ENCODE measurements at regions not wholly inside any gene's neighbourhood (a gene's known extent, or its start where the extent isn't known, plus 50 kb on each side); places are given as distances from the start of the nearest gene placed in this dataset.

DNA sequence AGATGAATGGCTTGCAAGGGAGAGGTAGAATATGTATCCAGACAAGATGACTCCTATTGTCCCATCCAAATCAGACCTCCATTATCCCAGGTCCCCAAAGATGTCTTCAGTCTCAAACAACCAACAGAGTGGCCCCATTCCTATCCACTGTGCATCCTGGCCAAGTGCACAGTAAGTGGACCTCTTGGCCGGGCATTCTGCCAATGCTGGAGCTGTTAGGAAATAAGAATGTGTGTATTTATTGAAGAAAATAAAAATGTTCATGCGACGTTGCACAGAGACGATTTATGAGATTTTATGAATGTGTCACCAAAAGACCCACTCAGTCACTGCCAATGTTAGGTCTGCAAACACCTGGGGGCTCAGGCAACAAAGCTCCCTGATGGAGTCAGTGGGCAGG is 196.0 kb downstream of the MAFB start:
- DNase-seq (ENCODE audit: low read depth), result no peak

DNA sequence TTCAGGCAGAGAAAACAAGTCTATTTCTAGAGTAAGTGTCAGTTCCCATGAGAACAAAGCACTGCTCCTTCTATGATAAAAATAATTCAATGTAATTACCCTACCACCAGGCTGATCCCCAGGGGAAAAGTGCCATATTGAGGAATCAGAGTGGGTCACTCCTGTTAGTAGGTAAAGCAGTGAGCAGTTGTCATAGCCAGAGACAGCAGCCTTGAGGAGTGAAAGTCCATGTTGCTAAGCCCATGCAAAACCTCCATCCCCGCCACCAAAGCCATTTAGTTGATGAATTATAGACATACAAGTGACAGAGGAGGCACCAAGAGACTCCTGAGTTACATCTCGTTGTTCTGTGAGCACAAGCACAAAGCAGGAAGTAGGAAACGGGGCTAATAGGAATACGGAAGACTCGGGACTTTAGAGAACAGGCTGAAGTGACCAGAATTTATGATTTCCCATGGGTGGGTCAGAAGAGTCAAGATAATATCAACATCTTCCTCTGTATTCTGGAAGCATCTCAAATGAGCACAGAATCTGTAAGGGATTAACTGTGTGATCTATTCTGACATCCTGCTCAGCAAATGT is 197.9 kb downstream of the MAFB start:
- no peak for DNase-seq (ENCODE audit: low read depth)

DNA sequence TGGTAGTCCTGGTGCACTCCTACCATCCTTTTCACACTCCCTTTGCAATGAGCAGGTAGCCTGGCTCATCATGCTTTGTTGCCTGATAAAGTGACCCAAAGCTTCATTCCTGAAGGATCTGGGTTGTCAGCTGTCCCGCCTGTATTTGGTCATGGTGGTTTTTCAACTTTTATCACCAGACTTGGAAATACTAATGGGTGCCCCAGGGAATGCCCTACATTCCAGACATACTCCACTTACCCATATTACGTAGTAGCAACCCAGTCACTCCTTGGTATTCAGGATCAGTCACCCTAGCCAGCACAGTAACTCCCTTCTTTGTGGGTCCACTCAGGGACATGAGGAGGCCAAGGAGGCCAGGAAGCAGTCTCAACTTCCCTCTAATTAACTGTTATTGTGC is 199.2 kb downstream of the MAFB start:
- DNase-seq (ENCODE audit: low read depth), result peak; percentile 47

DNA sequence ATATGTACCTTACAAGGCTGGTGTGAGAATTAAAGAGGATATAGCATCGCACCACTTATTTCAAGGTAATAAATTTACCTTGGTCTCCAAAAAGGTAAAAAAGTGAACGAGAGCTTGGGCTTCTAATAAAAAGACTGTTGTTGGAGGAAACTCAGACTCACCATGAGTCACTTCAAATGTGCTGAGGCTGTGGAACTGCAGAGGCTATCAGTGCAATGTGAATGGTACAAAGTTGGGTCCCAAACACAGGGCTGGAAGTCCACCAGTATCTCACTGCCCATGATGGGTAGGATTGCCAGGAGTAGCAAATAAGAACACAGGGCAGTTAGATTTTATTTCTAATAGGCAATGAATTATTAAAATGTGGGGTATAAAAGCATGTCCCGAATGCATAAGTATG is 200.6 kb downstream of the MAFB start:
- no peak for DNase-seq (ENCODE audit: low read depth)

DNA sequence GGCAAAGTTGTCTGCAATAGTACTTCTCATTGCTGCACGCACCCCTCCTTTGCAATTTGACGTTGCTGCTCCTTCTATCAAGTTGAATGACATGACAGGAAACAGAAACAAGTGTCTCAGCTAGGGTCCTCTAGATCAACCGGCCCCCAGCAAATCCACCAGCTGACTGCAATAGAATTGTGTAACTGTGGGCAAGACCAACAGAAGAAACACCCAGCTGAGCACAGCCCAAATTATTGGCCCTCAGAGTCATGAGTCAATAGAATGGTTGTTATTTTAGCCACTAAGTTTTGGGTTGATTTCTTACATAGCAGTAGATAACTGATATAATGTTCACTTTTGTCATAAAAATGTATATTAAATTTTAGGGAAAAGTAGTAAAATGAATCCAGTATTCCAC is 202.7 kb downstream of the MAFB start:
- no peak for DNase-seq (ENCODE audit: low read depth)

DNA sequence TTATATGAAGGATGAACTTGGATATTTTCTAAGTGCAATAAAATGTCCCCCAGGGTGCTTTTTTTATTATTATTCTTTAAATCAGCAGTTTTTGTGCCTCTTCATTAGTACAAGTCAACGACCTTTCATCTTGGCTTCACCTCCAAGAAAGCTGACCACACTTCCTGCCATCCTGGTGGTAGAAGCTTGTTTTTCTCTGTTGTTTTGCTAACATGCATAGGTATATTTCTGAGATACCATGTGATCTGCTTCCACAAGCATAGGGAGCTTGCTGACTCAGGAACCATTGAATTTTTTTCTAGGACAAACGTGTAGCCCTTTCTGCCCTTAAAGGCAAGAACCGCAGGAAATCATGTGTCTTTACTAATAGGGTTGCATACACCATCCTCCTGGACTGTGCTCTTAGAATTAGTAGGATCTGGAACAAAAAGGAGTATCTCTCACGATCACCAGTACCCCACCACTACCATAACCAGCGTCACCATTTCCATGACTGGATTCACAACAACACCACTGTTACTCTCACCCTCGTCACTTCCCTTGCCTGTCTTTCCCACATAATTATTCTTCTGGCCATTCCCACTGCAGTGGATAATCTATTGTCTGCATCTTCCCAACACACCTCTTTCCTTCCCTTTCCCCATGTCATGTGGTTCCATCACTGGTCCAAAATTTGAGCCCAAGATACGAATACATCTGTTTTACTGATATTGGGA is 207.1 kb downstream of the MAFB start:
- no peak for DNase-seq (ENCODE audit: low read depth)

DNA sequence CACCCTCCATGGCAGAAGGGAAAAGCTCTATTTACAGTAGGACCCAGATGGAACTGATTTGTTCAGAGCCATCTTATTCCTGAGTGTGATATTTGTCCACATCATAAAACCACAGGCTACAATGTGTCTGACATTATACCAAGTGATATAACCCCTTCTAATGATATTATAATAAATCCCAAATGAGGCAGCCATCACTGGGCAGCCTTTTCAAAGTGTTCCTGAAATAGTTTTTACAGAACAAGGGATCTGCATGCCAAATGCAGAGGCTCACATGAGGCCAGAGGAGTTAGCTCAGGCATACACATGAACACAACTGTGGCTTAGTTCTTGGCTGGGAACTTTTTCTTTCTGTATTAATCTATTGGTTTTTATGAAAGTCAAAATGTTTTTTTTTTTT is 207.7 kb downstream of the MAFB start:
- DNase-seq (ENCODE audit: low read depth), result no peak

DNA sequence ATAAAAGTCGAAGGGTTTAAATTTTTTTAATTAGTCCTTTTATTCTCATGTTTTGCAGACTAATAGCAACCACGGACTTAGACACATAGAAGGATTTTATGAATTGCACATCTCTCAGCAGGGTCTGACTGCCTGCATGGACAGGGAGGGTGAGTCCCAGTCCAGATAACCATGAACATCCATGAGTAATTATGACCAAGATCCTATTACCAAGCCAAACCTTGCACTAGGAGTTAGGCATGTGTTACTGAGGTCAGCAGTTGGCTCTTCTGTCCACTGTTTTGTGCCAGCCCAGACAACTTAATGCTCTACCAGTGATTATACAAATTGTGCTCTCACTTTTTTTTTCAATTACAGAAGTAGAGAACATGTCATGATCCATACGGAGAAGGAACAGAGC is 211.2 kb downstream of the MAFB start:
- DNase-seq (ENCODE audit: low read depth), result no peak

DNA sequence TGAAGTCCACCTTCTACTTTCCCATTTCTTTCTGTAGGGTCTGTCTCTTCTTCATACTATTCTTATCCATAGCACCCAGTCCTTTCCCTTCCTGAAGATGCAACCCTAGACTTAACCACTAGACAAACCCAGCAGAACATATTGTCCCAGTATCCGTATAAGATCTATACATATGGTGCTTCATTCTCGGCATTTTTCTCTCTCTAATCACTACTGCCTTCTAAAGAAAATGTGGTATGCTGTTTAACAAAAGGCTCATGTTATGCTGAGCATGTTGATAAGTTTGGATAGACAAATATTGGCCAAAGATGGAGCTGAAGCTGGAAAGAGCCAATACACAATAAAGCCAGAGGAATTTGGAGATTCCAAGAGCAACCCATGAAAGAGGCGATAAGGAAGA is 212.6 kb downstream of the MAFB start:
- no peak for DNase-seq (ENCODE audit: low read depth)

DNA sequence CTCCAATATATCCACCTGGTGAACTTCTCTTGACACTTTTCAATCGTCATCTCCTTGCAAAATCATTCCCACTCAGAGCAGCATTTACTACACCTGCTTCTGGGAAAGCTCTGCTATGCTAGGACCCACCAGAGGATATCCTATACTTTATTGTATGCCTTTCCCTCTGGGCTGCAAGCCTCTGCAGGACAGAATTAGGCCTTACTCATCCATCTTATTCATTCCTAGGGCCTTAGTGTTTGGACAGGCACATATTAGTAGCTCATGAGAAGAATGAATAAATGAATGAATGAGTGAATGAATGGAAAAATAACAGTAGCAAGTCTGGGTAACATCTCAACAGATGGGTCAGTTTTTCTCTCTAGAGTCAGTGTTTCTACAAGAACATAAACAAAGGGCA is 216.1 kb downstream of the MAFB start:
- no peak for DNase-seq (ENCODE audit: low read depth)

DNA sequence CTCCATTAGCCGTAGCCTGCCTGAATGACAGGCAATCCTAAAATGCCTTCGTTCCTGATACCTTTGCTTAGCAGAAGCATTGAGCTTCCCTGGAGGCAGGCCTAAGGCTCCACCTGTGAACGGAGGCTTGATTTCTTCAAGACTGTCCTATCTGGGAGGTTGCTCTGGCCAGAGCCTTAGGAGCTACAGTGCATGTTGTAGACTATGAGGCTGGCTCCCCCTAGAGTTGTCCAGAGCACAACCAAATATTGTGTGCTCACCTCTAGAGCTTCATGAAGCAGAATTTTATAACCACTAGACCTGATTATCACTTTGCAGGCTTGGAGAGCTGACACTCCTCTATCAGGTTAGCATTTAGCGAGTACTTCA is 217.8 kb downstream of the MAFB start:
- DNase-seq (ENCODE audit: low read depth), result peak; percentile 6

DNA sequence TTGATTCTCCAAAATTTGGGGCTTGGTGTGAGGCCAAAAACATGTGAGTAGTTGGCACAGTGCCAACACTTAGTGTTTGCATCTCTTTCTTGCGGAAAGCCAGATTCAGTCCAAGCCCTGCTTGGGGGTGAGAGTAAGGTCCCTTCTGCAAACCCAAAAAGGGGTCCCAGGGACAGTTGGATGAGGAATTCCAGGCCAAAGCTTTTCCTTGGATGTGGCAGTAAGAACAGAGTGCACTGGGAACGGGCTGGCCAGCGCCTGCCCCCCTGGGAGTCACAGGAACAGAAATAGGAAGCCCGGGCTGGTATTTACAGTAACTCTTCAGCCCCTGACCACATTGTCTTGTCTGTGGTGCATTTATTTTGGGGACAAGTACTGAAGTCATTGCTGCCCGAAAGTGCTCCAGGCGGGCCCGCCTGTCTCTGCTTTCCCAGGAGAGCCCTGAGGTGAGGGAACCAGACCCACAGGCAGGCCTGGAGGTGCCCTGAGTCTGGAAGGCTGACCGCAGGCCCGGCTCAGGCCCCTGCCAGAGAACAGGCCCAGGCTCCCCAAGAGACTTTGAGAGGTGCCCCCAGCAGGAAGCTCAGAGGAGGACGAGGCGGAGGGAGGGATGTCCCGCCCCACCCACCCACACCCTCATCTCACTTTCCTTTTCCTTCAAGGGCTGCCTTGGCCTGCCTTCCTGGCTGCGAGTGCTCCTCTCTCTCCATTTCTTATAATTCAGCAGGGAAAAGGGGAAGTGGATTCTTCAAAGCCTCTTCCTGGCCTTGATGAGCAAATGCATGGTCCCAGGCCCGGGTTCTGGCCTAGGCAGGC is 218.4 kb downstream of the MAFB start:
- no peak for DNase-seq (ENCODE audit: low read depth)

DNA sequence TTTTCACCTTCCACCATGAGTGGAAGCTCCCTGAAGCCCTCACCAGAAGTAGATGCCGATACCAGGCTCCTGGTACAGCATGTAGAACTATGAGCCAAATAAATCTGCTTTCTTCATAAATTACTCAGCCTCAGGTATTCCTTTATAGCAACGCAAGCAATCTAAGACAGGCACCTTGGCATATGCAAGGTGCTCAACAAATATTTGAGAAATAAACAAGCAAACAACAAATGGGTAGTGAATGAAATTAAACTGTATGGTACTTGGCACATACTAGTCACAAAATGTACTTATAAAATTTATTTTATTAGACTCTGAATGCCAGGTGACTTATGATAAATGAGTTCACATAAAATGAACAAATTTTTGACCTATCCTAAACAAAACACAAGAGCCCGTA is 220.3 kb downstream of the MAFB start:
- DNase-seq (ENCODE audit: low read depth), result no peak

DNA sequence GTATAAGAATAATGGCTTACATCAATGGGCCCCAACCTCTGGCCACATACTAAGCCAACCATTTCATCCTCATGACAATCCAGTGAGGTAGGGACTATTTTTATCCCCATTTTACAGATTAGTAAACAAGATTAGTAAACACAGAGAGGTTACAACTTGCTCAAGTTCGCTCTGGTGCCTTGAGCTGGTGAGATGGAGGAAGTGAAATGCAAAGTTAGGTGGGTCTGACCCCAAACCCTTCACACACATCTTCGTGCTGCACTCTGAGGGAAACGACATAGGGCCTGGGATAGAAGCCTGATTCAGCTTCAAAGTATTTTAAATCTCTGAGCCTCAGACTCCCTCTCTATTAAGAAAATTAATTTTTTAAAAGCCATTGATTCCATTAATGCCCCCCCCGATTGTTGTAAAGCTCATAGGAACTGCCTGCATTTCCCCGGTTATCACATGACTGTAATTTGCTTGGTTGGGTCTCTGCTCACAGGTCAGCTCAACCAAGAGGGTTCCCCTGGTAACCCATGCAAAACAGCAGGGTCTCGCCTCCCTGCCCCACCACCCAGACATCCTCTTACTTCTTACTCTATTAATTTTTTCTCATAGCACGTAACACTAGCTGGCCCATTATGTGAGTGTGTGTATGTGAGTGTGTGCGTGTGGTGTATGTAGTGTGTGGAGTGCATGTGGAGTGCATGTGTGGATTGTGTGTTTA is 221.2 kb downstream of the MAFB start:
- no peak for DNase-seq (ENCODE audit: low read depth)

DNA sequence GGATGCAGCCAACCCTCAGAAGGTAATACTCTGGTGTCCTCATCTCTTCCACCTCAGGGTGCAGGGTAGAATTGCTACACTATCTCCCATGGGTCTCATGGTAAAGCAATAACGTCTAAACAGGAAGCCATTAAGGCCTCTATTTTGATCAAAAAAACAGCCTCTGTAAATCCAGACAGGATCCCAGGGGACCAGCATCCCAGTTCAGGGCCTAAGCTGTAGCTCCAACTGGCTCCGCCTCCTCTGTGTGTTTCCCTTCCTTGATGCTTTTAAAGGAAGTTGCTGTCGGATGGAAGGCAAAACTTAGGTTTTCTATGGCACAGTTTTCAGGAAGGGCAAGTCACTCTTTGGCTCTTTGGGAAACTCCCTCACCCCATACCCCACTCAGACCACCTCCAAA is 222.0 kb downstream of the MAFB start:
- no peak for DNase-seq (ENCODE audit: low read depth)

DNA sequence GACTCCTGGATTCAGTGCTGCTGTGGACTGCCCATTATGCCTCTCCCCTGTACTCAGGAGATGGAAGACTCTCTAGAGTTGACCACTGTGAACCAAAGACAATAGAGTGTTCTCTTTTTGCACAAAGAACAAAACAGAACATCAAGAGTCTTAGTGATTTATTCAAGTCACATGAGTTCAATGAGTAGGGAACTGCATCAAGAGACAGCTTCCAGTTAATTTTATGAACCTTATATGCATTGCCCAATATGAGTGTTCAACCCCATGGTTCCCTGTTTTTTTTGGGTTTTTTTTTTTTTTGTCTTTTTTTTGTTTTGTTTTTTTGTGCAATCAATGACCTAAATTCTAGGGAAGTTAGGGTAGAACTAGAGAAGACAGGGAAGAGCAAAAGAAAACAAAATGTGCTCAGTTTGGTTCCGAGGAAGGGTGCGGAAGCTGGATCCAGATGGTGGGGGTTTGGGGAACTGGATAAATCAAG is 224.3 kb downstream of the MAFB start:
- DNase-seq (ENCODE audit: low read depth), result no peak

DNA sequence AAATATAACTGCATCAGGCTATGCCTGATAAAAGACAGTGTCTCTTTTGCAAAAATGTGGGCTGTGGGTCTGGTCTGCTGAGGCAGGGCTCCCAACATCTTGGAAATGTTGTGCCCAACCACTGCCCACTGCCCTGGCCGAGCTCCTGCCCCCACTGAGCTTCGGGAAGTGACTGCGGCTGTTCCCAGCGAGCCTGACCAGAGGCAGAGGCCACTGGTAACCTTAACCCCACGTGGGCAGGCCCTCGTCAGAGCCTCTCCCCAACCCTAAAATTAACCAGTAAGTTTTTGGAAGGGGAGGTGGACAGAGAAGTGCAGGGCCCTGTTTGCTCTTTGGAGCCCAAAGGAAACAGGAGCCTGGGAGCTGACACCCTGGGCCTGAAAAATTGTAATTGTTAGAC is 225.9 kb downstream of the MAFB start:
- no peak for DNase-seq (ENCODE audit: low read depth)

DNA sequence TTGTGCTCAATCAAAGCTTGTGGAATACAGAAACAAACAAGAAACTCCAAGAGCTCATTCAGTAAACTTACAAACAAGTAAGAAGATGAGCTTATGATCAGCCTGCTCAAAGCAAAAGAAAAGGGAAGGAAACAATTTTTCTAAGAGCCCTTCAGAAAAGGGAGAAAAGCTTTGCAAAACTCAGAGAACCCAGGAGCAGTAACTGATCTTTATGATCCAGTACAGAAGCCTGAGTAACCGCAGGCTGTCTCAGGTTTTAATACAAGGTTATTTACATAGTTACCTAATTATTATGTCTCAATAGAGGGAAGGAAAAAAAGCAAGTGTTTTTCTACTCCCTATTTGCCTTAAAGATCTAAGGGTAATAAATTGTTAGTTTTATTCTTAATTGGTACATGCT is 226.5 kb downstream of the MAFB start:
- DNase-seq (ENCODE audit: low read depth), result no peak

DNA sequence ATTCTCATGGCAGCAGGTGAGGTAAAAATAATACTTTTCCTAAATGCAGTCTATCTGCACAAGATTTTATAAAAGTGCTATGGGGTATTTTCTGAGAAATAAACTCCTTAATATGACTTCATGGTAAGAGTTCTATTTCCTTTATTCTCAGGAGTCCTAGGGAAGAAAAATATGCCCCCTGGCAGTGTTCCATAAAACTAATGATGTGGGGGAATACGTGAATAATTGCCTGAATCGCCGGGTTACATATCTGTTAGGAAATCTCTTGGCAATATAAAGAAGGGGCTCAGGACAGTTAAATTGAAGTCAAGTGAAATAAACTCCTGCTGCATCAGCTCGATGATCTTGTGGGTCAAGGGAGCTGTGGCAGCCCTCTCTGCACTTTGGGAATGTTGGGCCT is 229.7 kb downstream of the MAFB start:
- DNase-seq (ENCODE audit: low read depth), result no peak

DNA sequence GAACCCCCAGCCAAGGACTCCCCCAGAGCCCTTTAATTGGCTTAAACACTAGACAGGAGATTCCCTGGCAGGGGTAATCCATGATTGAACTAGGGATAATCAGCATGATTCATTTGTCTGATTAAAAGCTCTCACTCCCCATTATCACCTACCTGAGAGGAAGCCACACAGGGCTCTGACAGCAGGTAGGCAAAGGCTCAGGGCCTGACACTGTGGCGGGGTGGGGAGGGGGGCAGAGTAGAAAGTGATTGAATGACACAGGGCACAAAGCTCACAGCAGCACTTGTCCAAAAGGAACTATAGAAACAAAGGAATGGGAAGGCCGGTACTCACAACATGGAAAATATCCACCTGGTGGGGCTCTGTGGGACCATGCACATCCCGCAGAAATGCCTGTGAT is 231.6 kb downstream of the MAFB start:
- DNase-seq (ENCODE audit: low read depth), result no peak

DNA sequence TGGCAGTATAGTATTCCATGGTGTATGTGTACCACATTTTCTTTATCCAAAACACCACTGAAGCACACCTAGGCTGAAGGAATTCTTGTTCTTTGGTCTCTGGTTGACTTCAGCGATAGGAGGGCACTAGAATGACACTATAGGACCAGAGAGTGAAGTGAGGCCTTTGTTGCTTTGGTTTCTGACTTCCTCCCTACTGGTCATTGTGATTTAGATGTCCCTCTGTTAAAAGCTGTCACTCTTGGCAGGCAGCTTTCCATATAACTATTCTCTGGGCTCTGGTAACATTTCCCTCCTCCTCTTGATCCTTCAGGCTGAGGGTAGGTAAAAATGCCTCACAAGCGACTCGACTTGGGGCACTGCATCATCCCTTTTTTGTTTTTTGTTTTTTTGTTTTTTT is 236.3 kb downstream of the MAFB start:
- no peak for DNase-seq (ENCODE audit: low read depth)

DNA sequence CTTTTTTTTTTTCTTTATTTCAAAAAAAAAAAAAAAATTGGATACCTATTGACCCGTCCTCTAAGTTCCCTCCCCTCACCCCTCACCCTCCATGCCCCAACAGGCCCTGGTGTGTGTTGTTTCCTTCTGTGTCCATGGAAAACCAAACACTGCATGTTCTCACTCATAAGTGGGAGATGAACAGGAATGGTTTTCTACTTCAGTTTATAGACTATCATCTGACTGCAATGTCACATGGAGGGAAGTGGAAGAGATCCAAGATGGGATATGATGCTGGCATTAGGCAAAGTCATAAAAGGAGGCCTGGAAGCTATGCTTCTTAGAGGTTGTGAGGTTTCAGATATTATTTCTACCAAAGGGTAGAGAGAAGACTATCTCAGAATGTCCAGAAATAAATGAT is 237.5 kb downstream of the MAFB start:
- no peak for DNase-seq (ENCODE audit: low read depth)

Measured in Daoy (cell line).